Loucy (cell line): ENCODE measurements at regions not wholly inside any gene's neighbourhood (a gene's known extent, or its start where the extent isn't known, plus 50 kb on each side); places are given as distances from the start of the nearest gene placed in this dataset.

Source experiments
- CTCF ChIP-seq: fragments of 200-600 bp; sonication (generic); conservative IDR thresholded peaks from 2 replicates; pipeline ENCODE4 v1.5.1; 2014; ENCODE audit warnings: mild to moderate bottlenecking, antibody characterized with exemption, low read length
- EZH2phosphoT487 ChIP-seq: fragments of 200-600 bp; IDR thresholded peaks from 2 replicates; pipeline ENCODE4 v1.6.1; 2018; ENCODE audit warnings: antibody characterized with exemption, mild to moderate bottlenecking, moderate library complexity, borderline replicate concordance

GRCh38 chr3:140832883-140833282 is 108.8 kb upstream of the SLC25A36 start:
- no peak for TF ChIP-seq CTCF
- TF ChIP-seq EZH2phosphoT487, result no peak
